Hypothalamus (tissue), 51 donors: ENCODE measurements at regions not wholly inside any gene's neighbourhood (a gene's known extent, or its start where the extent isn't known, plus 50 kb on each side); places are given as distances from the start of the nearest gene placed in this dataset.
"Not testable (repeated sequence)": the region's sequence is repeated elsewhere in the genome, so short reads cannot be mapped to it uniquely, and the experiment has no call there.

ENCODE experiments used
- DNase-seq, 51 donors: peaks; one replicate each; lab custom pipeline; 2025; lab: John Stamatoyannopoulos, UW

DNA sequence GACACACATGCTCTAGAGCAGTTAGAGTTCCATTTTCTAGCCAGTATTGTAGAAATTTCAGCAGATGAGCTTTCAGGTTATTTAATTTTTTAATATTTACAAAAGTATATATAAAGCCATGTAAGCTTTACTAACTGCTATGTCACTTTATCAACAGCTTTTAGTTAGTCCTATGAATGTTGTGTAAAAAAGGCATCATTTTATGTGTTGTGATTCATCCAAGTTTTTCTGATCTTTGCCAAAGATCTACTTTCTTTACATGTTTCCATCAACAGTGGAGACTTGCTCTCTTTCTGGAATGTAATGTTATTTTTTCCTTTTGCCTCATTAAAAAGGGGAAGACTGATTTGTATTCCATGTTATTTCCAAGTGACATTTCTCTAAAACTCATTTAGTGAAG lies 125.2 kb upstream of the TFPI start:
- no peak for DNase-seq

DNA sequence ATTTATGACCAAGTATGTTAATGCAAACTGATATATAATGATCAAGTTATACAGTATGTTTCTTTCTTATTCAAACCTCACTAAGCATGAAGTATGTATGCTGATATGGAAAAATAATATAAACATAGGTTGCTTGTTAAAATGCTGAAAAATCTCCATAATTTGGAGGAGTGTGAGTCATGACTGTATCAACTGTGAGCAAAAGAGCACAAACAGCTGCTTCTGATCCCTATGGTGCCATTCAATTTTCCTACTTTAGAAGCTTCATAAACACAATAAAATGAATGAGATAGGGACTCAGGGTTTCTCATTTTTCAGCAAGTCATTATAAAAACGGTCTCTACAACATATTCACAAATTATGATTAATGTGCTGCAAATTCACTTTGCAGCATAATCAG lies 129.9 kb upstream of the TFPI start:
- no peak for DNase-seq

DNA sequence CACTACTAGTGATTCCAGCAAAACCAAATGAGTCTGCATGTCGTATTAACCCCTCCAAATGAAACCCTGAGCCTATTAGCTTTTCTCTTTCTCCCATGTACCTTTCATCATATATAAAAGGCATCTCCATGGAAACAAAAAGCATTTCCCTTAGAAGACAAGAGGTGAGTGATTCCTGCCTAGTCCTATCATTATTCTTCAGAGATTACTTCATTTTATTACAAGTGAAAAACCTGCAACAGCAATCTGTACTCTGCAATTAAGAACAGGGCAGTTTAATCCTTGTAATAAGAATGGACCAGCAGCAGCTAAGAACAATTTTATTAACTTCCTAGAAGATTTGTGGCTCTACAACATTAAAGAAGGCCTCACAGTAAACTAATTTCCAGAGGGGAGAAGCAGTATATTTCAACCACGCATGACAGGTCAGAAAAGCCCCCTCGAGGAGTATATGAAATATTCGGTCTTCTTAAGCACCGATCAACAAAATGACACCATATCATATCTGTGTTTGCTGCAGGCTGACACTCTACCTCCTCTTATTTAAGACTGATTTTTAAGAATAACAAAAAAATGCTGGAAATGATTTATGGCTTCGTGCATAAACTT lies 132.3 kb upstream of the TFPI start:
- DNase-seq, result no peak

DNA sequence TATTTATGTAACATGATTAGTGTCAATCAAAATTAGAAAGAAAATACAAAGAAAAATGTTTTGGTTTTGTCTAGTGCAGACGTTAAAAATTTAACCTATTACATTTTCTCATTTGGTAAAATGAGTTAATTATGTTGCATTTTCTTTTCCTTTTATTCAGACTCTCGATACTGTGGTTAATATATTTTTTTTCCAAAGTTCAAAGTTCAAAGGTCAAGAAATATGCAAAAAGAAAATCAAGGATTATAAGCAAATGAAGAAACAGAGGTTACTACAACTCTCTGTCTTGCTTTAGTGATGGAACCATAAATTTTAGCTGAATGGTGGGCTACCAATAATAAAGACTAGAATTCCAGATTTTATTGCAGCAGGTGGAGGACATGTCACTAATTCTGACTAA lies 133.3 kb upstream of the TFPI start:
- DNase-seq, result no peak

DNA sequence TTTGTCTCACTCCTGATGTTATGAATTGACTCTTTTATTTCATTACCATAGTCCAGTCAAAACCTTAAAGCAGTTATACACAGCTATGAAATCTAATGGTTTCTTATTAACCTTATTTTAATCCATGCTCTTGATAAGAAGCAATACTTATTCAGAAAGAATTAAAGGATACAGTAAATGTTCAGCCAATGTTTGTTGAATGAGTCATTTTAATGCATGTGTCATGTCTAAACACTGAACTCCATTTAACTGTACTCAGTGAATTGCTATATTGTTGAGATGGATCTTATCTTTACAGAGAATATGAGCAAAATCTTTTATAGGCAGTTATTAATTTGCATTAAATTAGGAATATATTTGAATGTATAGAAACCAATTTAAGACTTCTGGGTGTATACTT lies 135.1 kb upstream of the TFPI start:
- DNase-seq, result no peak

DNA sequence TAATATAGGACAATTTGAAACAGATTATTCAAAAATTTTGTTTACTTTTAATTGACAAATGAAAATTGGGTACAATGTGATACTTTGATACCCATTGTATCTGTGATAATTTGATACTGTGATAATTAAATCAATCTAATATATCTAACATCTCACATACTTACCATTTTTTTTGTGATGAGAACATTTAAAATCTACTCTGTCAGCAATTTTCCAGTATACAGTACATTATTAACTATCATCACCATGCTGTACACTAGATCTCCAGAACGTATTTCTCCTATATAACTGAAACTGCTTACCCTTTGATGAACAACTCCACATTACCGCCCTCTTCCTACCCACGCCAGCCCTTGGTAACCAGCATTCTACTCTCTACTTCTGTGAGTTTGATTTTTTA lies 139.7 kb upstream of the TFPI start:
- no peak for DNase-seq

DNA sequence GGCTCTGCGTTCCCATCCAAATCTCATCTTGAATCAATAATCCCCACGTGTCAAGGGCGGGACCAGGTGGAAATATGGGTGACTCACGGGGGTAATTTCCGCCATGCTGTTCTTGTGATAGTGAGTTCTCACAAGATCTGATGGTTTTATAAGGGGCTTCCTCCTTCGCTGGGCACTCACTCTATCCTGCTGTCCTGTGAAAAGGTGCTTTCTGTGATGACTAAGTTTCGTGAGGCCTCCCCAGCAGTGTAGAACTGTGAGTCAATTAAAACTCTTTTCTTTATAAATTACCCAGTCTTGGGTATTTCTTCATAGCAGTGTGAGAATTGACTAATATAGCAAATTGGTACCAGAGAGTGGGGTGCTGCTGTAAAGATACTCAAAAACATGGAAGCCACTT lies 142.4 kb upstream of the TFPI start:
- not testable (repeated sequence) for DNase-seq

DNA sequence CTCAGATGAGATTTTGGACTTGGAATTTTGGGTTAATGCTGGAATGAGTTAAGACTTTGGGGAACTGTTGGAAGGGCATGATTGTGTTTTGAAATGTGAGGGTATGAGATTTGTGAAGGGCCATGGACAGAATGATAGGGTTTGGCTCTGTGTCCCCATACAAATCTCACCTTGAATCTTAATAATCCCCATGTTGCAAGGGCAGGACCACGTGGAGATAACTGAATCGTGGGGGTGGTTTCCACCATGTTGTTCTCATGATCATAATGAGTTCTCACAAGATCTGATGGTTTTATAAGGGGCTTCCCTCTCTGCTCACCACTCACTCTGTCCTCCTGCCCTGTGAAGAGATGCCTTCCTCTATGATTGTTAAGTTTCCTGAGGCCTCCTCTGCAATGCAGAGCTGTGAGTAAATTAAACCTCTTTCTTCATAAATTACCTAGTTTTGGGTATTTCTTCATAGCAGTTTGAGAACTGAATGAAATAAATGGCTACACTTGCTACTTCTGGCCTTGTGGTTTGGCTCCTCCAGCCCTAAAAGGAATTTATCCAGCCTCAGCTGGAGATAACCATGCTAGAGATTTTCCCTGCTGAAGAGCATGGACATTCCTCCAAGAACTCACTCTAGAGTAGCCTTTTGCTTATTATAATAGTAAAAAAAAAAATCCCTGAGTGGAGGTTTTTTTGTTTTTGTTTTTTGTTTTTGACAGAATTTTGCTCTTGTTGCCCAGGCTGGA lies 144.3 kb upstream of the TFPI start:
- DNase-seq, result no peak

DNA sequence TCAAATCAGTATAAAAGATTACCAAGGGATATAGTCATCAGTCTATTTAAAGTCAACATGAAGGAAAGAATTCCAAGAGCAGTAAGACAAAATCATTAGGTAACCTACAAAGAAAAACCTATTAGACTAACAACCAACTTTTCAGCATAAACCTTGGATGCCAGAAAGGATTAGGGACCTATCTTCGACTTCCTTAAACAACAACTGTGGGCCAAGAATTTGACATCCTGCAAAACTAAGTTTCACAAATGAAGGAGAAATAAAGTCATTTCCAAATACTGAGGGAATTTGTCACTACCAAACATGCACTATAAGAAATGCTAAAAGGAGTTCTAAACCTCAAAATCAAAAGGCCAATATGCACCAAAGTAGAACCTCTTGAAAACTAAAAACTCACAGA lies 147.9 kb upstream of the TFPI start:
- DNase-seq, result no peak

DNA sequence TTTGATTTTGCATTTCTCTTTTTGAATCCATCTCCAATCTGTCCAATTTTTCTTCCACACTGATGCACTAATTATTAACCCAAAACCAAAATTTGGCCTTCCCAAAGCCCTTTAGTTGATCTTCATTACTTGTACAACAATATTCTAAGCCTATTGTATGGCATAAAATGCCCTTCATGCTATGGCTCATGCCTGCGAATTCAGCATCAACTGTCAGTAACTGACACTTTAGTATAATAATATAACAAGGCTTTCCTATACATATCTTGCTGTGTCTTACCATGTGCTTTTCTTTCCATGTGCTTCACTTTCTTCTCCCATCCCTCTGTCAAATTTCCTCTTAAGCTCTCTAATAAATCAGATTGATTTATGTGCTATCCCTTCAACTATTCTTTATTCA lies 154.0 kb upstream of the TFPI start:
- DNase-seq, result no peak

DNA sequence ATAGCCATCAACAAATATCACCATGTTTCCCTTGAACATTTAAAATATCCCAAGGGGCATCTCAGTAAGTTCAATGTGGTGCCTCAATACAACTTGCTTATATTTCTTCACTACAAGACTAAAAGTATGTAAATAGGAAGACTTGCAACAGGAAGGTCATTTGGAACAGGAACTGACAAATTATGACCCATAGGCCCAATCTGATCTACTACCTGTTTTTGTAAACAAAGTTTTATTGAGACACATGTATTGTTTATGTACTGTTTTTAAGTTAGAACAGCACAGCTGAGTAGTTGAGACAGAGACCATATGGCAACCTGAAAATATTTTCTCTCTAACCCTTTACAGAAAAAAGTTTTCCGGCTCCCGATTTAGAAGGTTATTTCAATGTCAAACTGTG lies 154.8 kb upstream of the TFPI start:
- no peak for DNase-seq

DNA sequence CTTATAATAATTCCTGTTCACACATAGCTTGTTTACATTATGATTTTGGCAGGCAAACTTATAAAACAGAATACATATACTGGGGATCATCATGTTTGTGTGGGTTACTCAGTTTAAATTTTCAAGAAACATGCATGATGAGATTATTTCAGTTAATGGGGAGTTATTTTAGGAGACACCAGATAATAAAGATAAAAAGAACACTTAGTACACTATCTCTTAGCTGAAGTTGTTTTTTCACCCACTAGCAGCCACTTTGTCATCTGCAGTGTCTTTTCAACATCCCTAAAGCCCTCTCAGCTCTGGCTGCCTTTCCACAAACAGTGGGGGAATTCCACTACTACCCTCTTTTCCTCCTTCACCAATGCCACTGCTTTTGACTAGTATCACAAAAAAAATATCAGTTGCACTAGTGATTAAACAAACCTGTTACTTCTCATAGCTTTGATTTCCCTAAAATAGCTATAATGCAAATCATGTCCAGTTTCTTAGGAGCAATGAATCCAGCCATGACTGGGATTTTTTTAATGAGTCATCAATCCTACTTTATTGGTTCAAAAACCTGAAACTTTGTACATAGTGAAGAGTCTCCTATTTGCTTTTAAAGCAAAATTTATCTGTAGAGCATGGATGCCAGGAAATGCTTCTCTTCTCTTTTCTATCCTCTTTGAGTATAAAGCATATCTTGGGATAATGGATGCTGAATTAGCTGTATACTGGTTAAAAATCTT lies 156.7 kb upstream of the TFPI start:
- no peak for DNase-seq

DNA sequence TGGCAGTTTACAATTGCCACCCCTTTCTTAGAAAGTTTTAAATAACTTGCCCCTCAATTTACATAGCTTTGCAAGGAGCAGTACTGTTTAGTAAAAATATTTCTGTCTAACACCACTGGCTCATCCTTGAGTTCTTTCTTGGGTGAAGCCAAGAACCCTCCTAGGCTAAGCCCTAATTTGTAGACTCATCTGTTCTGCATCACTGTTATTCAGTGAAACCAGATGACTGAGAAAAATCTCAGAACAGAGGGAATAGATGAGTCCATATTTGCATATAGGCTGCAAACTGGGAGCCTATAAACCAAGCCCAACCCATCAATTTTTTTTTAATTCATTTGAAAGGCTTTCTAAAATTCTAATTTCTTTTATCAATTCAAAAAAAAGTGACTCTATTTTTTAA lies 161.4 kb upstream of the TFPI start:
- no peak for DNase-seq

DNA sequence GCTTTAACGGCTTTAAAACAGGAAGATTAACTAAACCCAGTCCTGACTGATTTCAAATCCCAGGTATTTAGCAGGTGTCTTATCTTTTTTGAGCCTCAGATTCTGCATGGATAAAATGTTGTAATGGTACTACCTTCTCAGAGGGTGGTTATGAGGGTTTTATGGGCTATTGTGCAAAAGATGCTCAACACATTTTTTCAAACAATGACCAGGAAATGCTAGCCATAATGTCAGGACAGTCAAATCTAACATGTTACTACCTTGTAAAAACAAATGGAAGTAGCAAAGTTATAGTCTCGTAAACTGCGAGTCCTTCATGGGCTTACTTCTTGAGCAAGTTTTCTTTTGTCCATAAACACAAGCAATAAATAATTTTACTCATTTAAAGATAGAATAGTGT lies 162.1 kb upstream of the TFPI start:
- DNase-seq, result no peak

DNA sequence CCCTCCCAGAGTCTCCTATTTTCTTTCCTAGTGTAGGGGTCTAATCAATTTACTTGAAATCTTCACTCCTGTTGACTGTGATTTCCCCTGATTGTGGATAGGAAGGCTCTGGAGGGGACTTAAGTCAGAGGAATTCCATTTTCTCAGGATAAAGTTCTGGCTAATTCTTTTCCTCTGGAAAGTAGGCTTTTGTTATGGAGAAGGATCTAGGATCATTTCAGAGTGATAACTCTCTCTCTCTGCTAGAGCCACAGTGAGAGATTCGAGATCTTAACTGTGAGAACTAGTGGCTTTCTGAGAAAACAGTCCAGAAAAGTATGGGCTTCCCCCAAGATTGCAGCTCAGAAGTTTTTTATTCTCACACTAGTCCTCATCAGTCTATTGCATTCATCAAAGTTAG lies 163.9 kb upstream of the TFPI start:
- no peak for DNase-seq

DNA sequence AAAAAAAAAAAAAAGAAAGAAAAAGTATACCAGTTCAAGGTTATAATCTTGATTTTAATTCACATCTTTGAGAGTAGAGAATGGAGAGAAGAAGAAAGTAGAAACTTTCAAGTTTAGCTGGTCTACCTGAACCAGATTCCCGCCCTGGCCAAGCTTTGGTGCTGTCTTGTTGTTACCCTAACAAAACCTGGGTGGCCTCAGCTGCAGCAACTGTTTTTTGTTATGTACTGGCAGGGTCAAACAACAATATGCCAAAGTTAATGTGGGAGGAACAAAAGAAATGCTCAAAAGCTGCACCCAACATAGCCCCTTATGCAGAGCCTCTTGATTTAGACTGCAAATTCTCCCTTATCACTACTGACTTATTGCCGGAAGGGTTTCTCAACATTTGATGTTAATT lies 165.3 kb upstream of the TFPI start:
- DNase-seq, result no peak

DNA sequence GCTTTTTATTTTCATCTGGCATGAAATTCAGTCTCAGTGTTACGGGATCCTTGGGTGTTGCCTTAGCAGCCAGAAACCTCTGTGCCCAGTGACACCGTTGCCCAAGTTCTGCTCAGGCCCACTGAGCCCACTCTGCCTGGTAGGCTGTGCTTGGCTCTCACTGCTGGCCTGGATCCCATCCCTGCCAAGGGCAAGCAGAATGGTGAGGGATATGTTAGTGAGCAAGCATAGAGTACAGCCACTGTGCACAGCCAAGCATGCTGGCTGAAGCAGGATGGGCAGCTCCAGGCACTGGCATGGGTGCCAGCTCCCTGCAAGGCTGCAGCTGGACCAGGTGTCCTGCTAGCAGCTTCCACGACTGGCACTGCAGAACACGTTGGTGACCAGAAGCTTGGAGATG lies 194.7 kb upstream of the TFPI start:
- no peak for DNase-seq

DNA sequence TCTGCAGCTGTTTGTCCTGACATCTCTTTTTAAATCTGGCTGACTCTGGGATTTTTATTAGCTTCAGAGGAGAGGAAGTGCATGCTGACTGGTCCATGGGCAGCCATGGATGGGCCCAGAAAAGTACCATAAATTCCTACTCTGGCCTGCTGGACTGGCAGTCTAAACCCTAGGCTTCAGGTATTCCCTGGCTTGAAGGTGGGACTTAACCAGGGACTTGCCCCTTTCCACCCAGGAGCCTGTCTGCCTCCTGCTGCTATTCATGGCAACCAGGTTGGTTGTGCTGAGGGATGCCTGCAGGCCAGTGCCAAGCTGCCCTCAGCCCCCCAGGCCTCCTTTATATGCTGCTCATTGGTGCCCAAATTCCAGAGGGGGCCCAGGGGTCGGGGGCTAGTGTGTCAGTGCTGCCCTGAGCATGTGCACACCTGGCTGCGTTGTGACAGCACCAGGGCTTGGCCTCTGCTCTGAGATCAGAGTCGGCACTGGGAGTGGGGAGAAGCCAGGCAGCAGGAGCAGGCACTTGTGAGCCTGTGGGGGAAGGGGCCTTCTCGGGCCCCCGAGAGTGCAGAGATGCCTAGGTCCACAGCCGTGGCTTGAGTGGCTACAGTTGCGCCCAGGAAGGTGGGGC lies 195.7 kb upstream of the TFPI start:
- DNase-seq, result no peak

DNA sequence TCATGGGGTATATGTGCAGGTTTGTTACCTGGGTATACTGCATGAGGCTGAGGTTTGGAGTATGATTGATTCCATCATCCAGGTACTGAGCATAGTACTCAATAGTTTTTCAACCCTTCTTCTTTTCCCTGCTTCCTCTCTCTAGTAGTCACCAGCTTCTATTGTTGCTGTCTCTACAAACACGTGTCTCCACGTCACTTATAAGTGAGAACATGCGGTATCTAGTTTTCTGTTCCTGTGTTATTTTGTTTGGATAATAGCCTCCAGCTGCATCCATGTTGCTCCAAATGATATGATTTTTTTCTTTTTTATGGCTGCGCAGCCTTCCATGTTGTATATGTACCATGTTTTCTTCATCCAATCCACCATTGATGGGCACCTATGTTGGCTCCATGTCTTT lies 214.8 kb upstream of the TFPI start:
- DNase-seq, result no peak

DNA sequence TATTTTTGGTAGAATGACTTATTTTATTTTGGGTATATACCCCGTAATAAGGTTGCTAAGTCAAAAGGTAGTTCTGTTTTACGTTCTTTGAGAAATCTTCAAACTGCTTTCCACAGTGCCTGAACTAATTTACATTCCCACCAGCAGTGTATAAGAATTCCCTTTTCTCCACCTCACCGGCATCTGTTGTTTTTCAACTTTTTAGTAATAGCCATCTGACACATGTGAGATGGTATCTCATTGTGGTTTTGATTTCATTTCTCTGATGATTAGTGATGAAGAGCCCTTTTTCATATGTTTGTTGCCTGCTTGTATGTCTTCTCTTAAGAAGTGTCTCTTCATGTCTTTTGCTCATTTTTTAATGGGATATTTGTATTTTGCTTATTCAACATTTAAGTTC lies 215.2 kb upstream of the TFPI start:
- DNase-seq, result no peak

DNA sequence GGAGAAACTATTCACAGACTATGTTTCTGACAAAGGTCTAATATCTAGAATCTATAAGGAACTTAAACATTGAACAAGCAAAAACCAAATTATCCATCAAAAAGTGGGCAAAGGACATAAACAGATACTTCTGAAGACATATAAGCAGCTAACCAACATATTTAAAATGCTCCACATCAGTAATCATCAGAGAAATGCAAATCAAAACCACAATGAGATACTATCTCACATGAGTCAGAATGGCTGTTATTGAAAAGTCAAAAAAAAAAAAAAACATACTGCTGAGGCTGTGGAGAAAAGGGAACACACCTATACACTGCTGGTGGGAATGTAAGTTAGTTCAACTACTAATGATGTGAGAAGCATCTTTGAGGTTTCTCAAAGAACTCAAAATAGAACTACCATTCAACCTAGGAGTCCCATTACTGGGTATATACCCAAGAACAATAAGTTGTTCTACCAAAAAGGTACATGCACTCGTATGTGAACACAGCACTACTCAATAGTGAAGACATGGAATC lies 220.4 kb upstream of the TFPI start:
- DNase-seq, result no peak

DNA sequence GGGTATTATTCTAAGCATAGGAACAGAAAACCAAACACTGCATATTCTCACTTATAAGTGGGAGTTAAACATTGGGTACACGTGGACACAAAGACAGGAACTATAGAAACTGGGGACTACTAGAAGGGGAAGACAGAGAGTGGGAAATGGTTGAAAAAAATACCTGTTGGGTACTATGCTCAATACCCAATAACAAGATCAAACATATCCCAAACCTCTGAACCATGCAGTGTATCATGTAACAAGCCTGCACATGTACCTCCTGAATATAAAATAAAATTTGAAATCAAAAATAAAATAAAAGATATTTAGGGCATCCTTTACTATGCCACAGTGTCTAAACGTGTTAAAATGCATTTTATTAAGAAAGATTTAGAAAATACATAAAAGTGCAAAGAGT lies 221.0 kb upstream of the TFPI start:
- DNase-seq, result no peak
